Lung (tissue), 11 donors: ENCODE measurements at regions not wholly inside any gene's neighbourhood (a gene's known extent, or its start where the extent isn't known, plus 50 kb on each side); places are given as distances from the start of the nearest gene placed in this dataset.

Experiments
- ATAC-seq: fragments of 200-7000 bp; cut with Tn5 transposase; one replicate; pipeline ENCODE4 v1.9.1; 2020; ENCODE audit warnings: moderate number of reproducible peaks; ENCODE audit not compliant: insufficient read depth, low FRiP score
- DNase-seq, 3 donors: peaks; one replicate each; pipeline ENCODE4 v3.0.0-alpha.2; 2013 to 2017
- H3K27ac ChIP-seq, 2 donors: one replicate each; pipeline ENCODE4 v1.5.1; 2013; ENCODE audit warnings: mild to moderate bottlenecking in 2 of 2, moderate library complexity in 2 of 2, control low read depth in 1 of 2, inconsistent platforms in 1 of 2, low read depth in 1 of 2, low read length in 1 of 2
- H3K27me3 ChIP-seq, 3 donors: one replicate each; pipeline ENCODE4 v1.5.1; 2013; ENCODE audit warnings: low read length in 2 of 3; ENCODE audit not compliant: control insufficient read depth in 3 of 3, insufficient read depth in 3 of 3
- H3K36me3 ChIP-seq, 4 donors: one replicate each; pipeline ENCODE4 v1.5.1; 2013; ENCODE audit warnings: low read length in 4 of 4, mild to moderate bottlenecking in 1 of 4, moderate library complexity in 1 of 4; ENCODE audit not compliant: control insufficient read depth in 4 of 4, insufficient read depth in 4 of 4
- H3K4me1 ChIP-seq, 5 donors: one replicate each; pipeline ENCODE4 v1.5.1; 2013; ENCODE audit warnings: low read length in 5 of 5, mild to moderate bottlenecking in 2 of 5, moderate library complexity in 1 of 5; ENCODE audit not compliant: control insufficient read depth in 5 of 5, insufficient read depth in 5 of 5
- H3K4me3 ChIP-seq: one replicate; pipeline ENCODE4 v1.5.1; 2013; ENCODE audit warnings: mild to moderate bottlenecking, control low read depth, moderate library complexity
- H3K9ac ChIP-seq, 2 donors: one replicate each; pipeline ENCODE4 v1.5.1; 2013; ENCODE audit warnings: low read length in 2 of 2, control low read depth in 1 of 2; ENCODE audit not compliant: insufficient read depth in 1 of 2
- H3K9me3 ChIP-seq, 4 donors: one replicate each; pipeline ENCODE4 v1.5.1; 2013; ENCODE audit warnings: low read length in 3 of 4, mild to moderate bottlenecking in 1 of 4, moderate library complexity in 1 of 4; ENCODE audit not compliant: control insufficient read depth in 4 of 4, insufficient read depth in 3 of 4
- WGBS, 2 donors: extraction: QIAGEN DNeasy Blood & Tissue Kit; methylation state at CpG; one replicate each; pipeline ENCODE4 v1.1.7; 2013; 5-methylcytosine and 5-hydroxymethylcytosine counted together
- TF ChIP-seq, protein P1 (sequence below): IDR thresholded peaks from 2 replicates; pipeline ENCODE4 v1.5.1; 2012; ENCODE audit warnings: mild to moderate bottlenecking; ENCODE audit errors: control extremely low read depth, extremely low read depth
- donor health status: control.
- donor health status: control.
- donor health status: Bipolar disorder and iron deficiency.
- donor health status: healthy.
- donor health status: DM: yes; HTN: yes; CAD: no.

- H3K36me3 ChIP-seq: no peaks in the 10 kb centered on the region
- no peak overlapping the region for H3K9ac ChIP-seq
- H3K27ac ChIP-seq: no peak overlapping the region
- ATAC-seq: no peak
- no peak overlapping the region for H3K4me3 ChIP-seq
- no peaks in the 10 kb centered on the region for H3K27me3 ChIP-seq
- H3K9me3 ChIP-seq: no peaks in the 10 kb centered on the region
- H3K4me1 ChIP-seq: no peaks in the 10 kb centered on the region
- 75% methylated on average over 3 of the region's 3 CpGs for WGBS, 2 donors
- DNase-seq: no peak
- TF ChIP-seq, protein P1, sequence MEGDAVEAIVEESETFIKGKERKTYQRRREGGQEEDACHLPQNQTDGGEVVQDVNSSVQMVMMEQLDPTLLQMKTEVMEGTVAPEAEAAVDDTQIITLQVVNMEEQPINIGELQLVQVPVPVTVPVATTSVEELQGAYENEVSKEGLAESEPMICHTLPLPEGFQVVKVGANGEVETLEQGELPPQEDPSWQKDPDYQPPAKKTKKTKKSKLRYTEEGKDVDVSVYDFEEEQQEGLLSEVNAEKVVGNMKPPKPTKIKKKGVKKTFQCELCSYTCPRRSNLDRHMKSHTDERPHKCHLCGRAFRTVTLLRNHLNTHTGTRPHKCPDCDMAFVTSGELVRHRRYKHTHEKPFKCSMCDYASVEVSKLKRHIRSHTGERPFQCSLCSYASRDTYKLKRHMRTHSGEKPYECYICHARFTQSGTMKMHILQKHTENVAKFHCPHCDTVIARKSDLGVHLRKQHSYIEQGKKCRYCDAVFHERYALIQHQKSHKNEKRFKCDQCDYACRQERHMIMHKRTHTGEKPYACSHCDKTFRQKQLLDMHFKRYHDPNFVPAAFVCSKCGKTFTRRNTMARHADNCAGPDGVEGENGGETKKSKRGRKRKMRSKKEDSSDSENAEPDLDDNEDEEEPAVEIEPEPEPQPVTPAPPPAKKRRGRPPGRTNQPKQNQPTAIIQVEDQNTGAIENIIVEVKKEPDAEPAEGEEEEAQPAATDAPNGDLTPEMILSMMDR: no peak
These were observed 499.6 kb downstream of the MRPL39 start for GRCh38 chr21:25107708-25108107.

DNA sequence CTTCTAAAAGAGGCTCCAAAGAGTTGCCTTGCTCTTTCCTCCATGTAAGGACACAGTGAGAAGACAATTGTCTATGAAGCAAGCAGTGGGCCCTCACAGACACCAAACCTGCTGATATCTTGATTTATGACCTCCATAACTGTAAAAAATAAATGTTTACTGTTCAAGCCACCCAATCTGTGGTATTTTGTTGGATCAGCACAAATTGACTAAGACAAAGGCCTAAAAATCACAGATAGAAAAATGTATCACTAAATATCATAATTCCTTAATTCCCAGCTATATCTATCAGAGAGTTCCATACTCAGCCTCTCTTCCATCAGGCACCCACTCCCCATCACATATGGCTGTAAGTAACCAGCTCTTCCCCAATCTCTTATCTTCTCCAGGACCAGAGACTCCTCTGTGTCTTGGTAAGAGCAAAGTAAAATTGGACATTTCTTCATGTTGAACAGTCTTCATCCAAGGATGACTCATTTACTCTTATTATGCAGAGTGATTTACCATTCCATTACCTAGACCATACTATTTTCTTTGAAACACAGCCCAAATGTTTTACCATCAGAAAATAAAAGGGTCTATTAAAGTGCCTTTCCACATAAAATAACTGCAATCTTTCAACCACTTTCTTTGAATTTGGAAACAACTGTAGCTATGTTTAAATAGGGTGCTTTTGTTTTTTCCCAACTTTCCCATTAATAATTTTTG is 503.6 kb downstream of the MRPL39 start:
- ATAC-seq (no peak), DNase-seq (no peak)
- H3K27ac ChIP-seq: no peak overlapping the region
- H3K36me3 ChIP-seq: no peaks in the 10 kb centered on the region
- no peaks in the 10 kb centered on the region for H3K4me1 ChIP-seq
- TF ChIP-seq, protein P1: no peak
- no peaks in the 10 kb centered on the region for H3K9me3 ChIP-seq
- H3K4me3 ChIP-seq: no peak overlapping the region
- H3K27me3 ChIP-seq: no peaks in the 10 kb centered on the region
- H3K9ac ChIP-seq: no peak overlapping the region

DNA sequence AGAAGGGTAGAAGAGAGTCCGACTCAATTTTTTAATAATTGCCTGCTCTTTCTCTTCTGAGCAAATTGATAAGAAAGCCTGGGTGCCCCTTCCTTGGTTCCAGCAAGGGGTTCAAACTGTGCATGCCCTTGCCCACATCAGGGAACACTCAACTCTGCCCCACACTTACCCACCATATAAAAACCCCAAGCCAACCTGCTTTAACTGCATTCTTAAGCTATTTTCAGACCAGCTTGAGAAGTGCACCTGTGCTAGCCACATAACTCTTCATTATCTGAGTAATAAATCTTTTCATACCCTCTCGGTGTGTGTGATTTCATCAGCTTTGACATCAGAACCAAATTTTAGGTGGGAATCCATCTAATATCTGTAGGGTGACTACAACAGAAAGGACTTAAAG is 509.6 kb downstream of the MRPL39 start:
- no peaks in the 10 kb centered on the region for H3K4me1 ChIP-seq
- H3K9me3 ChIP-seq: peaks cover 0 to 1% (median 0%) of the 10 kb centered on the region in 4 donors
- ATAC-seq: no peak
- no peaks in the 10 kb centered on the region for H3K27me3 ChIP-seq
- H3K36me3 ChIP-seq: no peaks in the 10 kb centered on the region
- no peak overlapping the region for H3K27ac ChIP-seq
- WGBS, 2 donors: 85 to 92% methylated on average over 2 of the region's 2 CpGs
- H3K9ac ChIP-seq: no peak overlapping the region
- TF ChIP-seq, protein P1: no peak
- DNase-seq: no peak
- no peak overlapping the region for H3K4me3 ChIP-seq

GRCh38 chr21:25094695-25095094 is 512.6 kb downstream of the MRPL39 start:
- WGBS, 2 donors: 83 to 92% methylated on average over 1 of the region's 1 CpG
- TF ChIP-seq, protein P1: no peak
- H3K4me3 ChIP-seq: no peak overlapping the region
- no peak overlapping the region for H3K27ac ChIP-seq
- H3K36me3 ChIP-seq: no peaks in the 10 kb centered on the region
- H3K4me1 ChIP-seq: no peaks in the 10 kb centered on the region
- H3K9ac ChIP-seq: no peak overlapping the region
- no peaks in the 10 kb centered on the region for H3K27me3 ChIP-seq
- ATAC-seq (no peak), DNase-seq (no peak)
- peaks cover 0 to 5% (median 0%) of the 10 kb centered on the region in 4 donors for H3K9me3 ChIP-seq
